Stimulated activated CD8-positive, alpha-beta memory T cell treated with anti-CD3 and anti-CD28 coated beads, Interleukin-4, amount 100 ng/mL, for 48 hours (primary cell): ENCODE measurements at regions not wholly inside any gene's neighbourhood (a gene's known extent, or its start where the extent isn't known, plus 50 kb on each side); places are given as distances from the start of the nearest gene placed in this dataset.
"Not testable (repeated sequence)": the region's sequence is repeated elsewhere in the genome, so short reads cannot be mapped to it uniquely, and the experiment has no call there.

ENCODE experiments used
- DNase-seq: peaks from one replicate; pipeline ENCODE4 v3.0.0-alpha.2; 2020

- DNase-seq, result no peak
Observed at GRCh38 chr6:6962086-6962485, 145.7 kb upstream of the RREB1 start.

GRCh38 chr6:6962699-6963098 is 145.1 kb upstream of the RREB1 start:
- no peak for DNase-seq

- not testable (repeated sequence) for DNase-seq
Observed at GRCh38 chr6:6963390-6963789, 144.4 kb upstream of the RREB1 start.

GRCh38 chr6:6964675-6965074 is 143.1 kb upstream of the RREB1 start:
- no peak for DNase-seq

- DNase-seq, result no peak
Observed at GRCh38 chr6:6966127-6966526, 141.6 kb upstream of the RREB1 start.

- no peak for DNase-seq
Observed at GRCh38 chr6:6966569-6966968, 141.2 kb upstream of the RREB1 start.

GRCh38 chr6:6968357-6968730 is 139.4 kb upstream of the RREB1 start:
- DNase-seq, result no peak

GRCh38 chr6:6968731-6969552 is 138.8 kb upstream of the RREB1 start:
- no peak for DNase-seq

- DNase-seq, result no peak
Observed at GRCh38 chr6:6969761-6970223, 138.0 kb upstream of the RREB1 start.

- DNase-seq, result no peak
Observed at GRCh38 chr6:6970851-6971250, 136.9 kb upstream of the RREB1 start.

GRCh38 chr6:6971369-6971768 is 136.4 kb upstream of the RREB1 start:
- DNase-seq, result no peak

GRCh38 chr6:6972456-6972855 is 135.3 kb upstream of the RREB1 start:
- no peak for DNase-seq

- DNase-seq, result no peak
Observed at GRCh38 chr6:6973721-6974120, 134.0 kb upstream of the RREB1 start.

GRCh38 chr6:6975459-6976111 is 132.2 kb upstream of the RREB1 start:
- no peak for DNase-seq

- DNase-seq, result no peak
Observed at GRCh38 chr6:6976193-6976592, 131.6 kb upstream of the RREB1 start.

GRCh38 chr6:6978731-6979130 is 129.0 kb upstream of the RREB1 start:
- DNase-seq, result no peak

- DNase-seq, result no peak
Observed at GRCh38 chr6:6980999-6981597, 126.7 kb upstream of the RREB1 start.

GRCh38 chr6:6981681-6982322 is 126.0 kb upstream of the RREB1 start:
- no peak for DNase-seq

GRCh38 chr6:6982663-6983062 is 125.1 kb upstream of the RREB1 start:
- DNase-seq, result no peak

GRCh38 chr6:6984585-6985366 is 123.0 kb upstream of the RREB1 start:
- DNase-seq, result no peak

GRCh38 chr6:6986344-6986743 is 121.4 kb upstream of the RREB1 start:
- no peak for DNase-seq

GRCh38 chr6:6987749-6988148 is 120.0 kb upstream of the RREB1 start:
- no peak for DNase-seq

GRCh38 chr6:6990059-6990458 is 117.7 kb upstream of the RREB1 start:
- not testable (repeated sequence) for DNase-seq
